HepG2 (cell line): ENCODE measurements at regions not wholly inside any gene's neighbourhood (a gene's known extent, or its start where the extent isn't known, plus 50 kb on each side); places are given as distances from the start of the nearest gene placed in this dataset.

Source experiments
- ATAC-seq: fragments of 200-7000 bp; cut with Tn5 transposase; 3 replicates; pipeline ENCODE4 v1.9.1; 2020; ENCODE audit warnings: mild to moderate bottlenecking, moderate library complexity
- BruUV-seq: library from RNA; stranded (reverse); fragments of 400-500 nt; replicated peaks from 2 replicates; lab custom pipeline; 2021; lab: Mats Ljungman, UMichigan
- CTCF ChIA-PET: fragments of 300-600 bp; formaldehyde crosslinking; extraction: SDS; loops from one replicate; lab custom pipeline; 2021; ENCODE audit warnings: low total read pairs, inconsistent platforms, low intra/inter-chr PET ratio; lab: Yijun Ruan, JAX
- POLR2A ChIA-PET: fragments of 350-600 bp; sonication (Branson Sonifier 250); formaldehyde crosslinking; loops from one replicate; lab custom pipeline; 2020; ENCODE audit warnings: antibody characterized with exemption, inconsistent platforms; lab: Yijun Ruan, JAX
- DNase-seq: peaks from one replicate; pipeline ENCODE4 v3.0.0-alpha.2; 2015; ENCODE audit warnings: low spot score
- FAIRE-seq: peaks from 3 replicates; lab custom pipeline; 2011; peaks lifted over from hg19 to GRCh38; lab: Jason Lieb, UNC
- H2AFZ ChIP-seq: one replicate; pipeline ENCODE4 v1.6.1; 2011; ENCODE audit warnings: low read length, inconsistent platforms
- H3K27ac ChIP-seq: fragments of 300-600 bp; 3 replicates; pipeline ENCODE4 v1.8.0; 2011; ENCODE audit warnings: mixed run types, mild to moderate bottlenecking, mixed read lengths, low read length, inconsistent platforms; ENCODE audit not compliant: insufficient read depth; ENCODE audit errors: extremely low read length
- H3K27me3 ChIP-seq, 2 experiments: fragments of 200-600 bp in 1 of 2; 2 replicates in 1 of 2; 3 replicates in 1 of 2; pipeline versions ENCODE4 v1.6.0 to v1.8.0; 2011; ENCODE audit warnings: low read length in 2 of 2, mild to moderate bottlenecking in 2 of 2, moderate library complexity in 2 of 2, inconsistent platforms in 1 of 2; ENCODE audit not compliant: insufficient read depth in 2 of 2, control insufficient read depth in 1 of 2
- H3K36me3 ChIP-seq, 2 experiments: fragments of 200-600 bp in 1 of 2; replicated peaks in 1 of 2; 2 replicates in 1 of 2; 3 replicates in 1 of 2; pipeline versions ENCODE4 v1.5.1 to v1.8.0; 2011; ENCODE audit warnings: low read length in 2 of 2, inconsistent platforms in 1 of 2; ENCODE audit not compliant: insufficient read depth in 2 of 2, control insufficient read depth in 1 of 2
- H3K4me1 ChIP-seq: 2 replicates; pipeline ENCODE4 v1.5.1; 2012; ENCODE audit warnings: low read length, inconsistent platforms; ENCODE audit not compliant: insufficient read depth
- H3K4me2 ChIP-seq: 2 replicates; pipeline ENCODE4 v1.6.0; 2011; ENCODE audit warnings: low read depth, low read length, inconsistent platforms
- H3K4me3 ChIP-seq, 3 experiments: fragments of 200-600 bp in 1 of 3; sonication (generic), shearing (Covaris generic) in 1 of 3; replicated peaks in 1 of 3; 2 replicates each; pipeline ENCODE4 v1.5.1; 2011 to 2016; ENCODE audit warnings: low read length in 3 of 3, inconsistent platforms in 2 of 3, low read depth in 2 of 3, mild to moderate bottlenecking in 2 of 3, control low read depth in 1 of 3, mixed read lengths in 1 of 3; ENCODE audit not compliant: insufficient read depth in 1 of 3
- H3K79me2 ChIP-seq: one replicate; pipeline ENCODE4 v1.6.1; 2011; ENCODE audit warnings: low read length, inconsistent platforms; ENCODE audit not compliant: insufficient read depth
- H3K9ac ChIP-seq: 2 replicates; pipeline ENCODE4 v1.6.0; 2011; ENCODE audit warnings: mild to moderate bottlenecking, low read depth, low read length, inconsistent platforms; ENCODE audit not compliant: insufficient read depth
- H3K9me3 ChIP-seq: 2 replicates; pipeline ENCODE4 v1.5.1; 2012; ENCODE audit warnings: mild to moderate bottlenecking, low read length
- H4K20me1 ChIP-seq: 2 replicates; pipeline ENCODE4 v1.6.0; 2011; ENCODE audit warnings: inconsistent platforms, mild to moderate bottlenecking, low read length, moderate library complexity; ENCODE audit not compliant: insufficient read depth
- ATF5 ChIP-seq: sonication (generic); formaldehyde crosslinking; IDR thresholded peaks from 2 replicates; pipeline ENCODE4 v1.4.0; 2020; ENCODE audit warnings: mild to moderate bottlenecking, low read depth, missing genetic modification reagents
- BCLAF1 ChIP-seq: fragments of 450-650 bp; IDR thresholded peaks from 2 replicates; pipeline ENCODE4 v1.6.1; 2017; ENCODE audit warnings: mild to moderate bottlenecking
- ETV6 ChIP-seq: sonication (generic); formaldehyde crosslinking; conservative IDR thresholded peaks from 2 replicates; pipeline ENCODE4 v1.4.0; 2020; ENCODE audit warnings: missing genetic modification reagents
- ZBED4 ChIP-seq: sonication (generic); formaldehyde crosslinking; IDR thresholded peaks from 2 replicates; pipeline ENCODE4 v1.4.0; 2020; ENCODE audit warnings: missing genetic modification reagents, borderline replicate concordance
- ZBTB40 ChIP-seq, 2 experiments: fragments of 450-650 bp in 1 of 2; sonication (generic) in 1 of 2; formaldehyde crosslinking in 1 of 2; IDR thresholded peaks; 2 replicates each; pipeline versions ENCODE4 v1.6.1 to v1.8.0; 2016 to 2022; ENCODE audit warnings: antibody characterized with exemption in 1 of 2, mild to moderate bottlenecking in 1 of 2, missing genetic modification reagents in 1 of 2
- ZNF720 ChIP-seq: sonication (generic); formaldehyde crosslinking; IDR thresholded peaks from 2 replicates; pipeline ENCODE4 v1.4.0; 2020; ENCODE audit warnings: missing genetic modification reagents
- ZNF740 ChIP-seq: sonication (generic); formaldehyde crosslinking; IDR thresholded peaks from 2 replicates; pipeline ENCODE4 v1.4.0; 2020; ENCODE audit warnings: missing genetic modification reagents
- WGBS: methylation state at CpG from one replicate; pipeline ENCODE4 v1.1.6; 2017; ENCODE audit warnings: low lambda C conversion rate; 5-methylcytosine and 5-hydroxymethylcytosine counted together
- in situ Hi-C: cut with HindIII; loops from 2 replicates; pipeline ENCODE4 v1.10.0; 2017; ENCODE audit warnings: low pct_unique_long_range_greater_than_20kb; ENCODE audit not compliant: extremely low pct_ligation_motif_present
- intact Hi-C: fragments of 100-400 bp; cut with micrococcal nuclease; formaldehyde crosslinking; loops from one replicate; pipeline ENCODE4 v1.10.0; 2022; ENCODE audit not compliant: unreplicated experiment

GRCh38 chr3:105948101-105948500 is 79.3 kb upstream of the CBLB start:
- H4K20me1 ChIP-seq, result no peaks in the 10 kb centered on the region
- no peak overlapping the region for H3K4me2 ChIP-seq
- H3K79me2 ChIP-seq, result no peaks in the 10 kb centered on the region
- H3K27ac ChIP-seq, result no peak overlapping the region
- DNase-seq (no peak), FAIRE-seq (no peak), ATAC-seq (no peak)
- ChIA-PET CTCF (no interaction called here), POLR2A (no interaction called here)
- no peaks in the 10 kb centered on the region for H3K36me3 ChIP-seq
- no TSS peak for BruUV-seq
- no peak overlapping the region for H2AFZ ChIP-seq
- no peak overlapping the region for H3K4me3 ChIP-seq
- in situ Hi-C loops, result no loop called here
- WGBS, result 1% methylated on average over 2 of the region's 2 CpGs
- intact Hi-C loops, result loop anchor here (10.0 kb wide), 1 partner anchor 57 kb away; no protein-coding TSS in a partner anchor
- no peaks in the 10 kb centered on the region for H3K4me1 ChIP-seq
- H3K9ac ChIP-seq, result no peak overlapping the region
- H3K9me3 ChIP-seq, result no peaks in the 10 kb centered on the region
- no peaks in the 10 kb centered on the region for H3K27me3 ChIP-seq
- TF ChIP-seq ZBTB40 (IDR thresholded peaks at IDR 0.05) (no peak), ZBTB40 (CRISPR knock-in tag; IDR thresholded peaks at IDR 0.05) (no peak), BCLAF1 (no peak), ZNF720 (CRISPR knock-in tag) (no peak), ETV6 (CRISPR knock-in tag) (no peak), ZBED4 (no peak), ZNF740 (no peak), ATF5 (no peak)
